Kidney epithelial cell (primary cell): ENCODE measurements at regions not wholly inside any gene's neighbourhood (a gene's known extent, or its start where the extent isn't known, plus 50 kb on each side); places are given as distances from the start of the nearest gene placed in this dataset.

Experiments used
- DNase-seq: peaks from one replicate; pipeline ENCODE4 v3.0.0-alpha.2; 2010; ENCODE audit warnings: low read depth
- H3K27me3 ChIP-seq: 2 replicates; pipeline ENCODE4 v1.6.0; 2011; ENCODE audit warnings: low read length; ENCODE audit not compliant: control insufficient read depth, insufficient read depth
- H3K36me3 ChIP-seq: 2 replicates; pipeline ENCODE4 v1.5.1; 2011; ENCODE audit warnings: low read length; ENCODE audit not compliant: control insufficient read depth, insufficient read depth
- H3K4me3 ChIP-seq: 2 replicates; pipeline ENCODE4 v1.5.1; 2011; ENCODE audit warnings: low read depth, mild to moderate bottlenecking, control low read depth, low read length
- CTCF ChIP-seq: IDR thresholded peaks from 2 replicates; pipeline ENCODE4 v1.5.1; 2011; ENCODE audit warnings: mild to moderate bottlenecking, moderate library complexity, low read length, control low read depth, inconsistent platforms; ENCODE audit not compliant: insufficient read depth, poor library complexity, severe bottlenecking

- no peak for TF ChIP-seq CTCF
- no peak for DNase-seq
These were observed 473.8 kb downstream of the ACTRT1 start for GRCh38 chrX:127578395-127578794.

GRCh38 chrX:127577884-127578283, 474.3 kb downstream of the ACTRT1 start:
- Histone ChIP-seq H3K4me3 (no peak overlapping the region), H3K27me3 (no peaks in the 10 kb centered on the region), H3K36me3 (no peaks in the 10 kb centered on the region)
- TF ChIP-seq CTCF: no peak
- DNase-seq: no peak

More at GRCh38 chrX:127578395-127578794, 473.8 kb downstream of the ACTRT1 start:
- no peaks in the 10 kb centered on the region for H3K27me3 ChIP-seq
- no peaks in the 10 kb centered on the region for H3K36me3 ChIP-seq
- H3K4me3 ChIP-seq: no peak overlapping the region

- no peaks in the 10 kb centered on the region for H3K36me3 ChIP-seq
- H3K4me3 ChIP-seq: no peak overlapping the region
- H3K27me3 ChIP-seq: no peaks in the 10 kb centered on the region
- no peak for TF ChIP-seq CTCF
- DNase-seq: no peak
These were observed 477.4 kb downstream of the ACTRT1 start for GRCh38 chrX:127574829-127575228.

GRCh38 chrX:127572471-127572870, 479.7 kb downstream of the ACTRT1 start:
- no peaks in the 10 kb centered on the region for H3K36me3 ChIP-seq
- no peak for DNase-seq
- TF ChIP-seq CTCF: no peak

GRCh38 chrX:127571834-127572233, 480.4 kb downstream of the ACTRT1 start:
- DNase-seq: no peak
- Histone ChIP-seq H3K27me3 (no peaks in the 10 kb centered on the region), H3K36me3 (no peaks in the 10 kb centered on the region), H3K4me3 (no peak overlapping the region)
- no peak for TF ChIP-seq CTCF

More at GRCh38 chrX:127572471-127572870, 479.7 kb downstream of the ACTRT1 start:
- no peaks in the 10 kb centered on the region for H3K27me3 ChIP-seq
- H3K4me3 ChIP-seq: no peak overlapping the region

GRCh38 chrX:127570276-127570675, 481.9 kb downstream of the ACTRT1 start:
- TF ChIP-seq CTCF: no peak
- H3K27me3 ChIP-seq: no peaks in the 10 kb centered on the region
- H3K36me3 ChIP-seq: no peaks in the 10 kb centered on the region
- DNase-seq: no peak
- H3K4me3 ChIP-seq: no peak overlapping the region
